ENCODE measurements at regions not wholly inside any gene's neighbourhood (a gene's known extent, or its start where the extent isn't known, plus 50 kb on each side); places are given as distances from the start of the nearest gene placed in this dataset.

DNA sequence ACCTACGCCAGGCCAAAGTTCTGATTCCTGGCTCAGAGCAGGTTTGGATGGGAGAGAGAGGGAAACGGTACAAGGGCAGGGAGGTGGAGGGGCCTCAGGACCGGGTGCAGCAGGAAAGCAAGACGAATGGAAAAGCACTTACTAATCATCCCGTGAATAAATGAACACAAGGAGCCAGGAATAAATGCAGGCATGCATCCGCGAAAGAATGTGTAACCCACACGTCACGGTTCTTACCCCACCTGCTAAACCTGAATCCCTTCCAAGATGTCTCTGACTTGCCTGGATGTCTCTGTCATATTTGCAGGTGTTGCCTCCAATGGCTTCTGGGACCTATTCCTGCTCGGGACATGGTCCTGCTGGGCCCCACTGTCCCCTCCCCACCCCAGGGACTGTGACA is 335.2 kb upstream of the RNF32 start:
- H3K4me3 ChIP-seq (ENCODE audit: insufficient read depth, low read length) = no peak overlapping the region
- H3K9me3 ChIP-seq (ENCODE audit: low read depth, low read length) = no peaks in the 10 kb centered on the region
- no peaks in the 10 kb centered on the region for H3K27me3 ChIP-seq (ENCODE audit: insufficient read depth, low read length)
- H3K79me2 ChIP-seq (ENCODE audit: insufficient read depth, low read length) = no peaks in the 10 kb centered on the region
- H3K36me3 ChIP-seq (ENCODE audit: insufficient read depth, low read length) = no peaks in the 10 kb centered on the region
- DNase-seq (ENCODE audit: insufficient read length, low spot score, missing footprints) = no peak
- no peaks in the 10 kb centered on the region for H3K4me1 ChIP-seq (ENCODE audit: insufficient read depth, low read length)
- TF ChIP-seq, protein P1, sequence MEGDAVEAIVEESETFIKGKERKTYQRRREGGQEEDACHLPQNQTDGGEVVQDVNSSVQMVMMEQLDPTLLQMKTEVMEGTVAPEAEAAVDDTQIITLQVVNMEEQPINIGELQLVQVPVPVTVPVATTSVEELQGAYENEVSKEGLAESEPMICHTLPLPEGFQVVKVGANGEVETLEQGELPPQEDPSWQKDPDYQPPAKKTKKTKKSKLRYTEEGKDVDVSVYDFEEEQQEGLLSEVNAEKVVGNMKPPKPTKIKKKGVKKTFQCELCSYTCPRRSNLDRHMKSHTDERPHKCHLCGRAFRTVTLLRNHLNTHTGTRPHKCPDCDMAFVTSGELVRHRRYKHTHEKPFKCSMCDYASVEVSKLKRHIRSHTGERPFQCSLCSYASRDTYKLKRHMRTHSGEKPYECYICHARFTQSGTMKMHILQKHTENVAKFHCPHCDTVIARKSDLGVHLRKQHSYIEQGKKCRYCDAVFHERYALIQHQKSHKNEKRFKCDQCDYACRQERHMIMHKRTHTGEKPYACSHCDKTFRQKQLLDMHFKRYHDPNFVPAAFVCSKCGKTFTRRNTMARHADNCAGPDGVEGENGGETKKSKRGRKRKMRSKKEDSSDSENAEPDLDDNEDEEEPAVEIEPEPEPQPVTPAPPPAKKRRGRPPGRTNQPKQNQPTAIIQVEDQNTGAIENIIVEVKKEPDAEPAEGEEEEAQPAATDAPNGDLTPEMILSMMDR (IDR thresholded peaks at IDR 0.05; ENCODE audit: extremely low read depth, low read depth, low read length) = no peak
- no peak overlapping the region for H3K4me2 ChIP-seq (ENCODE audit: insufficient read depth, low read length)
- no peak overlapping the region for H3K27ac ChIP-seq (ENCODE audit: low read depth, low read length)
- H4K20me1 ChIP-seq (ENCODE audit: insufficient read depth, low read length) = no peaks in the 10 kb centered on the region
- no peak overlapping the region for H2AFZ ChIP-seq (ENCODE audit: low read length)

DNA sequence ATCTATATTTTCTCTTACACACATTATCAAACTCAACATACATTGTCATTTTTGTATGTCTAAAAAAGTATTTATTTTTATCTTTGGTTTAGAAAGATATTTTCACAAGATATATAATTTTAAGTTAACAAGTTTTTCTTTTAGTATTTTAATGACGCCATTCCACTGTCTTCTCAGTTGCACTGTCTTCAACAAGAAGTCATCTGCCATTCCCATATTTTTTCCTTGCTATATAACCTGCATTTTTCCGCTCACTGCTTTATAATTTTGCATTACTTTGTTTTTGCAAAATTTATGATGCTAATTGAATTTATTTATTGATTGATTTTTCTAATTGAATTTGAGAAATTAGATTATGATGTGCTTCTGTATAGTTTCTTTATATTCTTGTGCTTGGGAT is 357.8 kb upstream of the RNF32 start:
- H3K9me3 ChIP-seq (ENCODE audit: low read depth, low read length) = no peaks in the 10 kb centered on the region
- no peak overlapping the region for H2AFZ ChIP-seq (ENCODE audit: low read length)
- TF ChIP-seq, protein P1 (IDR thresholded peaks at IDR 0.05; ENCODE audit: extremely low read depth, low read depth, low read length) = no peak
- H3K79me2 ChIP-seq (ENCODE audit: insufficient read depth, low read length) = no peaks in the 10 kb centered on the region
- no peaks in the 10 kb centered on the region for H3K27me3 ChIP-seq (ENCODE audit: insufficient read depth, low read length)
- no peak overlapping the region for H3K27ac ChIP-seq (ENCODE audit: low read depth, low read length)
- DNase-seq (ENCODE audit: insufficient read length, low spot score, missing footprints) = no peak
- no peak overlapping the region for H3K4me3 ChIP-seq (ENCODE audit: insufficient read depth, low read length)
- H4K20me1 ChIP-seq (ENCODE audit: insufficient read depth, low read length) = no peaks in the 10 kb centered on the region
- H3K36me3 ChIP-seq (ENCODE audit: insufficient read depth, low read length) = no peaks in the 10 kb centered on the region
- H3K4me2 ChIP-seq (ENCODE audit: insufficient read depth, low read length) = no peak overlapping the region
- no peaks in the 10 kb centered on the region for H3K4me1 ChIP-seq (ENCODE audit: insufficient read depth, low read length)

DNA sequence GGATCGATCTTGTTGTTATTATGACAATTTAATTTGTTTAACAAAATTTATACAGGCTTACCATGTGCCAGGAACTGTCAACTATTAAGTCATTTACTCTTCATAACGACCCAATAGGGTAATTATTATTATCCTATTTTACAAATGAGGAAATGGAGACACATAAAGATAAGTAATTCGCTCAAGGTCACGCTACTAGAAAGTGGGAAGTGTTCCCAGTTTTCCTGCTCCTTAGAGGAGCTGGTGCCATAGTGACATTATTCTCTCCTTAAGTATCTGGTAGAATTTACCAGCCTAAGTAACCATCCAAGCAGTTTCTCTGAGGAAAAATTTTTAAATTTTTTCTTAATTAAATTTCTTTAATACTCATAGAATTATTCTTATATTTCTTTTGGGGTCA is 360.9 kb upstream of the RNF32 start:
- no peaks in the 10 kb centered on the region for H3K4me1 ChIP-seq (ENCODE audit: insufficient read depth, low read length)
- no peak overlapping the region for H3K27ac ChIP-seq (ENCODE audit: low read depth, low read length)
- H3K9me3 ChIP-seq (ENCODE audit: low read depth, low read length) = no peaks in the 10 kb centered on the region
- H4K20me1 ChIP-seq (ENCODE audit: insufficient read depth, low read length) = no peaks in the 10 kb centered on the region
- TF ChIP-seq, protein P1 (IDR thresholded peaks at IDR 0.05; ENCODE audit: extremely low read depth, low read depth, low read length) = no peak
- H3K27me3 ChIP-seq (ENCODE audit: insufficient read depth, low read length) = no peaks in the 10 kb centered on the region
- no peaks in the 10 kb centered on the region for H3K36me3 ChIP-seq (ENCODE audit: insufficient read depth, low read length)
- H3K79me2 ChIP-seq (ENCODE audit: insufficient read depth, low read length) = no peaks in the 10 kb centered on the region
- no peak for DNase-seq (ENCODE audit: insufficient read length, low spot score, missing footprints)
- no peak overlapping the region for H3K4me3 ChIP-seq (ENCODE audit: insufficient read depth, low read length)
- no peak overlapping the region for H2AFZ ChIP-seq (ENCODE audit: low read length)
- H3K4me2 ChIP-seq (ENCODE audit: insufficient read depth, low read length) = no peak overlapping the region

DNA sequence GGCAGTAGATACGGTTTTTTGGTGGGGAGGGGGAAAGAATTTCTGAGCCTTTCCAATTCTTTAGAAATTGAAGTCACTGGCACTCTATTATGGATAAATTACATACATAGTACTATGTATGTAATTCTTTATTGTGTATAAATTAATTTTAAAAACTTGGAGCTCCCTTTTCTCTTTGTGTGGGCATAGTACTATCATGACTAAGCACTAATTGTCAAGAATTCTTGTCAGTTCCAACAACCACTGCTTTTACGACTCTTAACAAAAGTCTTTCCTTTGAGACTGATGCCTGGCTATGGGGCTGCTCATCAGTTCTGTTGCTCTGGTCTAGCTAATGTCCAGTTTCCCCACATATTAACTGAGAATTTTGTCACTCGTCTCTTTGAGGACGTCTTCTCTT is 365.3 kb upstream of the RNF32 start:
- DNase-seq (ENCODE audit: insufficient read length, low spot score, missing footprints) = no peak
- no peaks in the 10 kb centered on the region for H3K9me3 ChIP-seq (ENCODE audit: low read depth, low read length)
- no peak overlapping the region for H3K4me2 ChIP-seq (ENCODE audit: insufficient read depth, low read length)
- no peak overlapping the region for H3K4me3 ChIP-seq (ENCODE audit: insufficient read depth, low read length)
- TF ChIP-seq, protein P1 (IDR thresholded peaks at IDR 0.05; ENCODE audit: extremely low read depth, low read depth, low read length) = no peak
- H4K20me1 ChIP-seq (ENCODE audit: insufficient read depth, low read length) = no peaks in the 10 kb centered on the region
- no peaks in the 10 kb centered on the region for H3K4me1 ChIP-seq (ENCODE audit: insufficient read depth, low read length)
- no peaks in the 10 kb centered on the region for H3K27me3 ChIP-seq (ENCODE audit: insufficient read depth, low read length)
- H3K79me2 ChIP-seq (ENCODE audit: insufficient read depth, low read length) = no peaks in the 10 kb centered on the region
- no peak overlapping the region for H2AFZ ChIP-seq (ENCODE audit: low read length)
- no peak overlapping the region for H3K27ac ChIP-seq (ENCODE audit: low read depth, low read length)
- H3K36me3 ChIP-seq (ENCODE audit: insufficient read depth, low read length) = no peaks in the 10 kb centered on the region

All from osteoblast (primary cell).